PC-9 (cell line): ENCODE measurements at regions not wholly inside any gene's neighbourhood (a gene's known extent, or its start where the extent isn't known, plus 50 kb on each side); places are given as distances from the start of the nearest gene placed in this dataset.
"Not testable (repeated sequence)": the region's sequence is repeated elsewhere in the genome, so short reads cannot be mapped to it uniquely, and the experiment has no call there.

Experiments
- BruUV-seq: library from RNA; stranded (reverse); fragments of 400-500 nt; replicated peaks from 2 replicates; lab custom pipeline; 2021; lab: Mats Ljungman, UMichigan
- CTCF ChIA-PET: fragments of 300-600 bp; sonication (Branson Sonifier 250); formaldehyde crosslinking; loops from one replicate; lab custom pipeline; 2022; ENCODE audit warnings: antibody characterized with exemption; lab: Charles Lee
- POLR2A ChIA-PET: fragments of 300-600 bp; sonication (Branson Sonifier 250); formaldehyde crosslinking; loops from one replicate; lab custom pipeline; 2022; ENCODE audit warnings: antibody characterized with exemption; ENCODE audit not compliant: unreplicated experiment; lab: Charles Lee
- DNase-seq, 2 experiments: peaks; one replicate each; pipeline versions ENCODE4 v3.0.0 to v3.0.0-alpha.2; 2015 to 2022; ENCODE audit warnings: mixed read lengths in 1 of 2
- H2AFZ ChIP-seq: fragments of 200-600 bp; sonication (generic); 2 replicates; pipeline ENCODE4 v1.8.1; 2017; ENCODE audit warnings: antibody characterized with exemption
- H3F3A ChIP-seq: fragments of 200-600 bp; sonication (generic); 2 replicates; pipeline ENCODE4 v1.8.1; 2017; ENCODE audit warnings: antibody characterized with exemption, mild to moderate bottlenecking, low read depth; ENCODE audit not compliant: insufficient read depth
- H3K27ac ChIP-seq: fragments of 200-600 bp; sonication (generic); 2 replicates; pipeline ENCODE4 v1.6.1; 2016; ENCODE audit warnings: mixed run types
- H3K27me3 ChIP-seq: fragments of 200-600 bp; sonication (generic); 2 replicates; pipeline ENCODE4 v1.6.1; 2016; ENCODE audit warnings: low read depth, mixed run types; ENCODE audit not compliant: insufficient read depth
- H3K36me3 ChIP-seq: fragments of 200-600 bp; sonication (generic); 2 replicates; pipeline ENCODE4 v1.6.1; 2016; ENCODE audit warnings: low read depth, mixed run types
- H3K4me1 ChIP-seq: fragments of 200-600 bp; sonication (generic); replicated peaks from 2 replicates; pipeline ENCODE4 v1.6.1; 2016; ENCODE audit warnings: mixed run types; ENCODE audit not compliant: insufficient read depth
- H3K4me2 ChIP-seq: fragments of 200-600 bp; sonication (generic); 2 replicates; pipeline ENCODE4 v1.6.1; 2017; ENCODE audit warnings: mixed run types
- H3K4me3 ChIP-seq: fragments of 200-600 bp; sonication (generic); 2 replicates; pipeline ENCODE4 v1.6.1; 2016; ENCODE audit warnings: mixed run types
- H3K79me2 ChIP-seq: fragments of 200-600 bp; sonication (generic); 2 replicates; pipeline ENCODE4 v1.6.1; 2017; ENCODE audit warnings: low read depth, mixed run types
- H3K9me2 ChIP-seq: fragments of 200-600 bp; sonication (generic); 2 replicates; pipeline ENCODE4 v1.8.1; 2017; ENCODE audit warnings: mild to moderate bottlenecking; ENCODE audit not compliant: insufficient read depth
- H3K9me3 ChIP-seq: fragments of 200-600 bp; sonication (generic); 2 replicates; pipeline ENCODE4 v1.8.1; 2016; ENCODE audit warnings: low read depth; ENCODE audit not compliant: insufficient read depth
- H4K20me1 ChIP-seq: fragments of 200-600 bp; sonication (generic); 2 replicates; pipeline ENCODE4 v1.8.1; 2017; ENCODE audit not compliant: insufficient read depth
- CTCF ChIP-seq: fragments of 200-600 bp; sonication (generic); conservative IDR thresholded peaks from 2 replicates; pipeline ENCODE4 v1.6.1; 2017; ENCODE audit warnings: mixed run types, antibody characterized with exemption, mild to moderate bottlenecking, moderate library complexity
- EZH2 ChIP-seq: fragments of 200-600 bp; sonication (generic); IDR thresholded peaks from 2 replicates; pipeline ENCODE4 v1.8.0; 2017; ENCODE audit warnings: antibody characterized with exemption, low read depth
- intact Hi-C: fragments of 100-400 bp; cut with micrococcal nuclease; formaldehyde crosslinking; loops from one replicate; pipeline ENCODE4 v1.10.0; 2022; ENCODE audit not compliant: unreplicated experiment

- POLR2A ChIA-PET: no interaction called here
- BruUV-seq: no TSS peak
Measured at GRCh38 chr2:49309461-49309860, 155.1 kb upstream of the FSHR start.

DNA sequence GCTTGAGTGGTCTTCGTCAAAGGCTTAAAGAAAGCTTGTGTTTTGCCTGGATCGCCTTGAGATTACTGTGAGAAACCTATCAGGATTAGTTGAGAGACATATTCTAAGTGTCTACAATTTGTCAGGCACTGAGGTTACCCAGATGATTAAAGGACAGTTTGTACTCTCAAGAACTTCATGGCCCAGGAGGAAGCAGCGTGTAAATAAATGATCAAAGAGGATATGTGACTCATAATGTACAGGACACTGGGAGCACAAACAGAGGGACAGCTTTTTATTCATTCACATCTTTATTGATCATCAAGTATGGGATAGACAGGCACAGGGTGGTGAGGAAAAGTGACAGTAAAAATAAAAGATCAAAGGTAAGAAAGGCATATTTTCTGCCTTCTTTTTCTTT is 152.6 kb upstream of the FSHR start:
- Histone ChIP-seq H3K4me2 (no peak overlapping the region), H2AFZ (no peak overlapping the region), H3K27me3 (no peaks in the 10 kb centered on the region), H3F3A (no peaks in the 10 kb centered on the region), H3K9me3 (no peaks in the 10 kb centered on the region), H3K27ac (no peak overlapping the region), H3K36me3 (no peaks in the 10 kb centered on the region), H3K4me1 (no peaks in the 10 kb centered on the region), H3K4me3 (no peak overlapping the region), H4K20me1 (no peaks in the 10 kb centered on the region), H3K79me2 (no peaks in the 10 kb centered on the region), H3K9me2 (no peaks in the 10 kb centered on the region; the same call in 1 of the 2 replicates)
- ChIA-PET CTCF (no interaction called here), POLR2A (no interaction called here)
- intact Hi-C loops: no loop called here
- BruUV-seq: no TSS peak
- TF ChIP-seq CTCF (no peak), EZH2 (no peak)
- no peak for DNase-seq

More at GRCh38 chr2:49309461-49309860, 155.1 kb upstream of the FSHR start:
- Histone ChIP-seq H3K4me3 (no peak overlapping the region), H3K4me1 (no peaks in the 10 kb centered on the region), H3K36me3 (no peaks in the 10 kb centered on the region), H2AFZ (no peak overlapping the region), H3F3A (no peaks in the 10 kb centered on the region), H3K27ac (no peak overlapping the region), H3K27me3 (no peaks in the 10 kb centered on the region), H3K9me3 (no peaks in the 10 kb centered on the region), H3K79me2 (no peaks in the 10 kb centered on the region), H3K4me2 (no peak overlapping the region), H3K9me2 (no peaks in the 10 kb centered on the region; the same call in 1 of the 2 replicates), H4K20me1 (no peaks in the 10 kb centered on the region)
- DNase-seq: no peak
- CTCF ChIA-PET: no interaction called here
- intact Hi-C loops: no loop called here
- TF ChIP-seq EZH2 (no peak), CTCF (no peak)

DNA sequence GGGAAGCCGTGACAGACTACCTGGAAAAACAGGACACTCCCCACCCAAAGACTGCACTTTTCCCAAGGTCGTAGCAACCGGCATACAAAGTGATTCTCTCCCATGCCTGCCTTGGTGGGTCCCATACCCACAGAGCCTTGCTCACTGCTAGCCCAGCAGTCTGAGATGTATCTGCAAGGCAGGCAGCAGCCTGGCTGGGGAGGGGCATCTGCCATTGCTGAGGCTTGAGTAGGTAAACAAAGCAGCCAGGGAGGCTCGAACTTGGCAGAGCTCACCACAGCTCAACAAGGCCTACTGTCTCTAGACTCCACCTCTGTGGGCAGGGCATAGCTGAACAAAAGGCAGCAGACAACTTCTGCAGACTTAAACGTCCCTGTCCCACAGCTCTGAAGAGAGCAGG is 144.4 kb upstream of the FSHR start:
- BruUV-seq, H3K27ac ChIP-seq, H3K4me3 ChIP-seq, H3K4me1 ChIP-seq, H2AFZ ChIP-seq, H3K27me3 ChIP-seq, DNase-seq, H3K79me2 ChIP-seq, CTCF ChIA-PET, H4K20me1 ChIP-seq, POLR2A ChIA-PET, H3K9me2 ChIP-seq, H3K4me2 ChIP-seq, H3F3A ChIP-seq, H3K36me3 ChIP-seq, H3K9me3 ChIP-seq, intact Hi-C loops: not testable (repeated sequence)

DNA sequence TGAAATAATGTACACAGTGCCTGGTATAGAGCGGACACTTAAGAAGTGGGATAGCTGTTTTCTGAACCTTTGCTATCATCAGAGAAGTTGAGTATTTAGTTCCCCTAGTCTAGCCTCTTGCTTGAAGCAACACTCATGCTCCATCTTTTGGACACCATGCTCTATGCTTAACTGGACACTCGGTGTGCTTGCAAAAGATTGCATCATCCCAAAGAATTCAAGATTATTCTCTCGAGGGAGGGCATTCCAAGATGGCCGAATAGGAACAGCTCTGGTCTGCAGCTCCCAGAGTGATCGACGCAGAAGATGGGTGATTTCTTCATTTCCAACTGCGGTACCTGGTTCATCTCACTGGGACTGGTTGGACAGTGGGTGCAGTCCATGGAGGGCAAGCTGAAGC is 143.9 kb upstream of the FSHR start:
- no peaks in the 10 kb centered on the region for H3K27me3 ChIP-seq
- intact Hi-C loops: no loop called here
- H3K79me2 ChIP-seq: no peaks in the 10 kb centered on the region
- no peaks in the 10 kb centered on the region for H3K36me3 ChIP-seq
- no peak for TF ChIP-seq CTCF
- TF ChIP-seq EZH2: no peak
- no peaks in the 10 kb centered on the region for H4K20me1 ChIP-seq
- POLR2A ChIA-PET: no interaction called here
- DNase-seq: no peak
- H3K4me3 ChIP-seq: no peak overlapping the region
- no peaks in the 10 kb centered on the region for H3K4me1 ChIP-seq
- H3K9me2 ChIP-seq: no peaks in the 10 kb centered on the region
- no TSS peak for BruUV-seq
- no peaks in the 10 kb centered on the region for H3K9me3 ChIP-seq
- H3K27ac ChIP-seq: no peak overlapping the region
- H3K4me2 ChIP-seq: no peak overlapping the region
- CTCF ChIA-PET: no interaction called here
- no peak overlapping the region for H2AFZ ChIP-seq
- no peaks in the 10 kb centered on the region for H3F3A ChIP-seq
